GM21360 (cell line): ENCODE measurements at regions not wholly inside any gene's neighbourhood (a gene's known extent, or its start where the extent isn't known, plus 50 kb on each side); places are given as distances from the start of the nearest gene placed in this dataset.

Experiments
- ATAC-seq: cut with Tn5 transposase; IDR thresholded peaks from one replicate; pipeline ENCODE4 v1.9.1; 2021; ENCODE audit warnings: mild to moderate bottlenecking, moderate library complexity; ENCODE audit not compliant: unreplicated experiment

DNA sequence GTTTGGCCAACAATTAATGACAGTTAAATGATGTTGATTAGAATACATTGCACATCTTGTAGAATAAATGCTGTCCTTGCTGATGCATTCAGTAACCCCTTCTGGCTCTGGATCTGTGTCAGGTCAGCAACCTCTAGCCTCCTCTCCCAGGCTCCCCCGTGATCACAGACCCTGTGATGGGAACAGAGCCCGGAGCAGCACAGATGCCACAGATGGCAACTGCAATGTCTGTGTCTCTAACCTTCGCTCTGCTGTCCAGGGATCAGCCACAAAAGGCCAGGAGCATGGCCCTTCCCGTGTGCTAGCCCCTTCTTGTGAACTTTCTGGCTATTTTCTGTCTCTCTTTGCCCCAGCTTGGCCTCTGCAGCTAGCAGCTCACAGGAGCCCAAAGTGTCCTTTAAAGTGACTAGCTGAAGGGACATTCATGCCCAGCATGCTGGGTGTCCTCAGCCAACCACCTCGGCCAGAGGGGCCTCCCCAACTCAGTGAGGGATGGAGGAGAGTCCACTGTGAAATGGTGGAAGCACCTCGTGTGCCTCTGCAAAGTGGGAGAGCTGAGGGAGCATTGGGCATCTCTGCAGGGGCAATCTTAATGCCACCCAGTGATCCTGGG, 167.0 kb upstream of the TCERG1L start:
- ATAC-seq, result no peak

DNA sequence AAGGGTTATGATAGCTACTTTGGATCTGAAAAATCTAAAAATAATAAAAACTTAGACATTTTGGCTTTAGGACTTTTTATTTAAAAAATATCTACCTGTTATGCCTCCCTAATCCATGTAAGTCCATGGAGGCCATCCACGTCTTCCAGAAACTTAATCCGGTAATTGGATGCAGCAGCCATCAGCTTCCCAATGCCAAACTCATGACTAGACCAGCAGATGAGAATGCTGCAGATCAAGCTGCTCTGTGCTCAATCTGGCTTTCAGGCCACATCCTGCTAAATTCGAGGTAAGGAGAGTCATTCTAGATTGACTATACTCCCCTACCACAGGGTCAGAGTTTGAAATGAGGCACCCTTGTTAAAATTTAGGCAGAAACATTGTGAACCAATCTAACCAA, 168.5 kb upstream of the TCERG1L start:
- ATAC-seq, result no peak

DNA sequence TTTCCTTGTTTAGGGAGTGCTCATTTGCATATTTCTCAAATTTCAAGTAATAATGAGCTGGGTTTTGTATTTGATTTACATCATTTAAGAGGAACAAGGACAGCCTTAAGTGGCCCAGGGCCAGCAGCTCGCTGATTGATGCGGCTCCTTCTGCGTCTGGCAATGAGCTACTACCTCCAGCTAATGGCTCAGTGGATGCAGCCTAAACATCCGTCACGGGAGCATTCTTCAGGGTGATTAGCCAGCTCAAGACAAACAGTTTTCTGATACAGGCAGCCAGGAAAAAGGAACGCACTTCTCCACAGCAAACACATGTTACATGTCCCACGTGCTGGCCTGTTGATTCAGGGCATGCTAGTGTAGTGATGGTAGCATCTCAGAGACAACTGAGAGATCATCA, 169.3 kb upstream of the TCERG1L start:
- ATAC-seq, result no peak

DNA sequence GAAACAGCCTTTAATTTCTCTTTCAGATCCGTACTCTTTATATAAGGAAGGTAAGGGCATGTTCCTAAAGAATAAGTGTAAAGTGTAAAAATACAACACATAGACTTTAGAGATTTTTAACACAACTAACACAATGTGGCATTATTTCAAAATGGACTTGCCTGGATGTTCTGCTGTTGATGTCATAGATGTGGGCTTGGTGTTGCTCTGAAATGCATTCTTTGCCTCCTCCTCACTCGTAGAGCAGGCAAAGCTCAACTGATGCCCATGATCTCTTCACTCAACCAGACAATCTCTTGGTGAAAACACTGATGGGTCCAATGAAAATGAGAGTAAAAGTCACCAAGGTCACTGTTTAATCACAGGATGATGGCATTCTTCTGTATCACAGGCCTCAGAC, 174.2 kb upstream of the TCERG1L start:
- no peak for ATAC-seq

DNA sequence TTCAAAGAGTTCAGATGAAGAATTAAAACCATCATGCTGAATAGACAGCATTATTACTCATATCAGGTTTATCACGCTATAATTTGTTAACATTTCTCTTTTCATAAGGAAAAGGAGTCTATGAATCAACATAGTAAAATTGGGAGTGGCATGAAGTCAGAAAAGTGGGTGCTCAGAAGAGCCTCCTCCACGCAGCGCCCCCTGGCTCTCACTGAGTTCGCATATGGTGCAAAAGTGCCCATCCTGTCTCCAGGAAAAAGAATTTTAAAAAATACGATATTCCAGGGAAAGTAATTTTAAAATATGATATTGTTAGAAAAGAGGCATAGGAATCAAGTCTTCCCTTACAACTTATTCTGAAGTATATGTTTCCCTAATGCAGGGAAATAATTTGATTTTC, 176.3 kb upstream of the TCERG1L start:
- no peak for ATAC-seq

DNA sequence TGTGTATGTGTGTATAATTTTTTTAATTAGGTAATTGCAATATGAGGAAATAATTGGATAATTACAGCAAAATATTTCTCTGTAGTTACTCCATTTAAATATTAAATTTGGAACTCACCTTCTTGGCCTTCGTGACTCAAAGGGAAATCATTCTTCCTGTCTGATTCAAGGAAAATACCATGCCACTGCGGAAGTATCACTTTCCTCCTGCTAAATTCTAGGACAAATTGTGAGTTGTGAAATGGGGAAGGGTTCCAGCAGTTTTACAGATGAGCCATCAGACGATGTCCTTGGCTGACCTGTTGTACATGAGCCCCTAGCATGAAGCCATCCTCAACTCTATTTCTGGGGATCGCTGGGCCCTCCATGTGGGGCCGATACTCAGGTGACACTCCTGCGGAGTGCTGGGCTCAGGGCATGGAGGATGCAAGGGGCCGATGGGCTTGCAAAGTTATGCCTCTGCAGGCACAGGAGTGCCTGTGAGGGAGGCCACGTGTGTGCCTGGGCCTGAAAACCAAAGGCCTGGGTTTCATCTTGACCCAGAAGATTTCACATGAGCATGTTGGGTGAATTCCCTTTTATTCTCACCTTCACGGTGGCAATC, 179.6 kb upstream of the TCERG1L start:
- ATAC-seq, result no peak

DNA sequence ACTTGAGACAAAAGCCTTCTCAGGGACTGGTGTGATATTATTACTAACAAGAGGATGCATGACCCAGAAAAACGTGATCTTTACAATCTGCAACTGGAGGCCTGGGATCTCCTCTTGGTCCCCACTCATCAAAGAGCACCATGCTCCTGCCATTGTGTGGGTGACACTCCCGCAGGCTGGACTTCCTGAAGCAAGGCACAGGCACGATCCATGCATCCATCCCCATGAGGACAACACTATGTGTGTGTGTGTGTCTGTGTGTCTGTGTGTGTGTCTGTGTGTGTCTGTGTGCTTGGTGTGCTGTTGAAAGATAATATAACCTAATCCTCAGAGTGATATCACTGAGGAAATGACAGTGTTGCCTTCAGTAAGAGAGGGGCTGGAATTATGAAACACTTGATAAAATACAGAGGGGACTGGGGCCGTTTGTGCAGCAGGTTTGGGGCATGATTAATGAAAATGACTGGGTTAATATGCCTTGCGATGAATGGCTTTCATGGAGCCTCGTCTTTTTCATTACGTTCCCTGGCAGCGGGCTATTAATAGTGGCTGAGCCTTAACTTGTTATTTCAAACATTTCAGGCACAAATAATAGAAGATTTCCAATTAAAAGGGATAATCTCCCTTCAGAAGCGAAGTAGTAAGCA, 180.8 kb upstream of the TCERG1L start:
- ATAC-seq, result no peak

DNA sequence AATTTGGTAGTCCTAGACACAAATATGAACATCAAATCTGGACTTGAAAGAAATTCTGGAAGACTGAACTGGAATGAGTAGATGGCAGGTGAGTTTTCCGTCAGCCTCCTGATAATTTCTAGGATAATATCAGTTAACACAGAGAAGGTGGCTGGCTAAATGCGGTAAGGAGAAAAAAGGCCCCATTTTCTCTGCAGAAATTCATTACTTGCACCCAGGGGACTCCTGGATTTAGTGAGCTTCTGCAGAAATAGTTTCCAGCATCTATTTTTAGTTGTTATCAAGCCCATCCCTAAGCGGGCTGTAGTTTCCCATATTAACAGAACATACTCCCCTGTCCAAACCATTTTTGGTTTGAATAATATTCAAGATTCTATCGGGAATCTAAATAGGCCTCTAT, 181.9 kb upstream of the TCERG1L start:
- no peak for ATAC-seq

DNA sequence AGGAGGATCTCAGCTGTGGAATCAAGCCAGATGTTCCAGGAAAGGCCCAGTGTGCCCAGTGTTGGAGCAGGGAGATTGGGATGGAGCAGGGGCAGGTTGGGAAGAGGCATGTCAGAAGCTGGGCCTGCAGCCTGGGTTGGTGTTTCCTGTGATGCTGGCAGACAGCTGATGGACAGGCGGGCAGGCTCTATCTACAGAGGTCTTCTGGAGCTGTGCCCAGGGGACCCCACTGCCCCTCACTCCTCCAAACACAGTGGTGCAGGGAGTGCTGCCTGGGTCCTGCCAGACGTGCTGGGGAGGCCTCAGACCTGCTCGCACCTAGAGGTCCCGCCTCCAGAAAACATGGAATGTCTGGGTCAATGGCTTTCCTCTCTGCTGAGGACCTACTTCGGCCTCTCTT, 182.9 kb upstream of the TCERG1L start:
- no peak for ATAC-seq

DNA sequence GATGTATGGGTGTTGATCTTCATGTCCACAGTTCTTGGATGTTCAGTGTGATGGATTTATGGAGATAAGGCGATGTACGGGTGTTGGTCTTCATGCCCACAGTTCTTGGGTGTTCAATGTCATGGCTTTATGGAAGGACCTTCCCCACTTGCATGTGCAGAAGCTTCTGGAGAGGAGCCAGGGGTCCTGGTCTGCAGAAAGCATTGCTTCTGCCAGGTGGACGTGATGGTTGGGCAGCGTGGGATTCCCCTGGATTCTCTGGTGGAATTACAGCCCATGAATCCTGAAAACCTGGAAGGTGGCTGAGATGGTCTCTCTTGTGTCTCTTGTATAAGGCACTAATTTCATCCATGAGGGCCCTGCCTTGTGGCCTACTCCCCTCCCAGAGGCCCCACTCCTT, 183.7 kb upstream of the TCERG1L start:
- ATAC-seq, result no peak

DNA sequence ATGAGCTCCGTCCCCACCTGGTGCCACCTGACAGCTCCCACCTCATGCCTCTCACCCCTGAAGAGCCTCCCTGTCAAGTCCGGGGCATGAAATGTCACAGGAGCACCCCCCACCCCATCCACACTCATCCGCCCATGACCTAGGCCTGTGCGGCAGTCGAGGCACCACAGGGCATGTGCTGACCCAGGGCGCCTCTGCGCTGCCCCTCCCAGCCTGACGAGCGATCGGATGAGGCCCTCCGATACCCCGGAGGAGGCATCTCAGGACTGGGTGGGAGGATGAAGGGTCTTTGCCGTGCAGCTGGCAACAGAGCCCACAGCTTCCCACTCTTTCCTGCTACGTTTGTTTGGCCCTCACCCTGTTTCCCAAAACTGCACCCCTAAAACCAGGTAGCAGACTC, 184.4 kb upstream of the TCERG1L start:
- ATAC-seq, result no peak

DNA sequence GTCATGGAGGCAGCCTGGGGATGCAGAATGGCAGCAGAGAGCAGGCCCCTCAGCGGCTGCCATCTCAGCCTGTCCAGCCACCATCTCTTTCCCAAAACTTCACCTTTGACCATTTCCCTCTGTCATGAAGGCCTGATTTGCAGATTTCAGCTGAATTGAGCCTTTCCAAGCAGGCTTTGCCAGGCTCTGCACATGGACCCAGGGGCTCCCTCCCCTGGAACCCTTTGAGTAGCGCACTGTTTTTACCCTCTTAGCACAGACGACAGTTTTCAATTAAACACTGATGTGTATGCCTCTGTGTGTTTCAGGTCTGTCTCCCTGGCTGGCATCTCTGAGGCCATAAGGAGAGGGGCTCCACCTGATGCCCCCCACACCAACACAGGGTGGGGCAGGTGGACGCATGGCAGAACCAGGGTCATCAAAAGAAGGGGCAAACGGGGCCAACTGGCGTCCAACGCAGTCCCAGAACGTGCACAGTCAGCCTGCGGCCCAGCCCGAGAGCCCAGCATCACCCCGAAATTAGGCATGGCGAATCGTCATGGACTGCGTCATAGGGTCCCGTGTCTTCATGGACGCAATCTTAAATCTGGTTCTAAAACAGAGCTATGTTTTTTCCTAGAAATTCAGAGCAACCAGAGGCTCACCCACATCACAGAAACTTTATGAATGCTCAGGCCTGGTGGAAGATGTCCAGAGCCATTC, 185.0 kb upstream of the TCERG1L start:
- no peak for ATAC-seq

DNA sequence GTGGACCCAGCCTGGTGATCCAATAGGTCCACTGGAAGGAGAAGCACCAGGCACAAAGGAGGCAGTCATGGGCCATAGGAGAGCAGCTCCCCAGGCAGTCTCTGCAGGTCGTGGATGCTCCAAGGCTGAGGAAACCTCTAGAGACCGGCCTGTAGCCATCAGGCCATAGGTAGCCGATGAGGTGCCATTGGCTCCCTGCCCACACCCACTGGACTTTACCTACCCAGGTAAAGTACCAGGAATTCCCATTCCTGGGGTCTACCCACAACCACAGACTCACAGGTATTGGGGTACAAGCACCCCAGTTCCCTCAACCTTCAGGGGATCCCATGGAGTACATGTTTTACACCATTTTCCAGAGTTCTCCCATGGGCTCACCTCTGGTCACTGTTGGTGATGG, 188.0 kb upstream of the TCERG1L start:
- no peak for ATAC-seq

DNA sequence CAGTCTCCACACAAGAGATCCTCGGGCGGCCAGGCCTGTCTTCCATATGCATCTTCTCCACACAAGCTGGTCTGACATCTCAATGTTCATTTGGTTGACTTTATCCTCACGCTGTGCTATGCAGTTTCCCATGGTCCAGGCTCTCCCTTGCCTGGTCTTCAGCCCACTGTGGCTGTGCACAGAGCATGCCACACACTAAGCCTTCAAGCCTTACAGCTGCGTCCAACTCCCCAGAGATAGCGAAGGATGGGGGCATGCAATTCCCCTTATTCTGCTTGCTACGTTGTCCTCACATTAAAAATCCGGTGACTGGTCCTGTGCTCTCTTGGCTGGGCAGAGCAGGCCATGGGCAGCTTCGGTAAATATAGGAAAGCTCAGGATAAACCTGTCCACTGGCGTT, 188.7 kb upstream of the TCERG1L start:
- ATAC-seq, result no peak

DNA sequence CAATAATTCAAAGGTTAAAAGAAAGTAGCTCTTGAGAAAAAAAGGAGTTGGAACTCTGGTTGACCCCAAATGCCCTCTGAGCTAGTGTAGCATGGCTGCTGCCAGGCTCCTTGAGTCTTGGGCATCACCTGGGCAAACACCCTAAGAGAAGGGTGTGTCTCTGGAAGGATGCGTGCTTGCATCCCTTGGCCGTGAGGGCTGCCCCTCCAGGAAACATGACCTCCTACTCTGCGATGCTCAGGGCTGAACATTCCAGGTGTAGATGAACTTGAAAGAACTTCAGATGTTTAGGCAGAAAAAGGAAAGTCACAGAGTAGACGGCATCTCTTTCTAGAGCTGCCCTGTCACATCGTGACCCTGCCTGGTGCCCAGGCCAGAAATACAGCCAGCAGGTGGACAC, 189.4 kb upstream of the TCERG1L start:
- ATAC-seq, result no peak

DNA sequence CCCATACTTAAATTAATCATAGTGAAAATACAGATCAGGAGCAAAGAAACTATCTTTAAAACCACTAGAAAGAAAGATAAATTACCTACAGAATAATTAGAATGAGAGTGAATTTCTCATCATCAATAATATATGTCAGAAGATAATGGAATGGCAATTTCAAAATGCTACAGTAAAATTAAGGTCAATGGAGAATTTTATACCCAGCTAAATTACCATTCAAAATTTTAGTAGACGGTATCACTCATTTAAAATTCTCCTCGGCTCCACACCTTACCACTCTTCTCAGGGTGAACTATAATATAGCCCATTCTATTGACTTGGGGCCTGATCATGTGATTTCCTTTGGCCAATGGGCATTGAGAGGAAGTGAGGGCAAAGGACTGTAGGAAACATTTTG, 192.5 kb upstream of the TCERG1L start:
- ATAC-seq, result no peak

DNA sequence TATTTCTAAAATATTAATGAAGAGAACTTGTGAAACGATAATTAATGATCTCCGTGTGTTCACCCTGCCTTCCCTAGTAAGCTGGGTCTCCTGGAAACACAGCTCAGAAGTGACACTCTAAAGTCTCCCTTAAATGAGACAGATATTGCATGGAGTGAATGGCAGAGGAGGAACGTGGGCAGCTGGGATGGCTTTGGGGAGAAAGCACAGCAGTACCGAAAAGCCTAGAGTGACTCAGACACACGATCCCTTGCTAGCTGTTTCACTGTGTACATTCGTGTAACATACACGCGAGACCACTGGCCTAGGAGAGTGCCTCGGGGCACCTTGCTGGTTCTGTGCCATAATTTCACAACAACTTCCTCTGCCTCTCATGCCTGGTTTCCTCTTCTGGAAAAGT, 199.9 kb upstream of the TCERG1L start:
- ATAC-seq, result no peak

DNA sequence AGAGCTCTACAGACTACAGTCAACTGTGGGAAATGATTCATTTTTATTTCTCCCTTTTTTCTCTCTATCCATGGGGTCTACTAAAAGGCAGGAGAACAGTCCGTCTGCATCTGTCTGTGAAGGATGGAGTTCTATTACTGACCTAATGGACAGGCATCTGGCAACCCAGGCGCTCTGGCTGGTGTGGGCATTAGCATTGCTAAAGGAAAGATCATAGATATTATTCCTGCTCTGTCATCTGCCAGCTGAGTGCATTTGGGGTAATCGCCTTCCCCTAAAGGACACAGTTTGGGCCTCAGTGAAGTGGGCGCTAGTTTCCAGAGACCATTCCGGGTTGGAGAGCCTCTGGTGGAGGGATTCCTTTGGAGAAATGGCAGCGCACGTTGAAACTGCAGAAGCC, 201.3 kb upstream of the TCERG1L start:
- ATAC-seq, result no peak

DNA sequence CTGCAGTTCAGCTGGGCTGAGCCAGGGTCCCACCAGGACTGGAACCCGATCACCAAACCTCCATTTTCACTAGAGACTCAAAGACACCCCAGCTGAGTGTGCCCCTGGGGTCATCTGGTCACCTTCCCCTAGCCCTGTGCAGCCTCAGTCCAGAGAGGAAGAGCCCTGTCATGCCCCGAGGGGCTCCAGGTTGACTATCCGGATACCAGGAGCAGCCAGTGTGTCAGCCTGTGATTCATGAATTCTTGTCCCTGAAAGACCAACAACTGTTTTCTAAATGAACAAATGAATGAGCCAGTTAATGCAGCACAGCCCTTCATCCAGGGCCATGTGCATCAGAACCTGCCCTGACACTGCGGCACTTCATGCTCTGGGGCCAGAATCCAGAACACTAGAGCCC, 201.9 kb upstream of the TCERG1L start:
- ATAC-seq, result no peak

DNA sequence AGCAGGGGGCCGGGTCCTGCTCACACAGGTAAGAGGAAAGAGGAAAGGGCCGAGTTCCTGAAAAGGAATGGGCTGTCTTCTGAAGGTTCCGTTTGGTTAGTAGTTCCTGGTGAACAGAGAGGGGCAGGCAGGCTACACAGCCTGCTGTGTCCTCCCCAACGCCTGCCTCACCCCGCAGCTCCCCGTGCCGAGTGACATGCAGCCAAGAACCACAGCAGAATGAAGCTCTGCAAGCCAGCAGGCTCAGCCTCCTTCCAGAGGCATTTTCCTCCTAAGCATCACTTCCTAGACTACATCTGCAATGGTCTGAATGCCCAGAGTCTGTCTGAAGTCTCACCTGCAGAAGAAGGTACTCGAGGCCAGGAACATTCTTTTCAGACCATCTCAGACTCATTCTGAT, 202.4 kb upstream of the TCERG1L start:
- ATAC-seq, result no peak

DNA sequence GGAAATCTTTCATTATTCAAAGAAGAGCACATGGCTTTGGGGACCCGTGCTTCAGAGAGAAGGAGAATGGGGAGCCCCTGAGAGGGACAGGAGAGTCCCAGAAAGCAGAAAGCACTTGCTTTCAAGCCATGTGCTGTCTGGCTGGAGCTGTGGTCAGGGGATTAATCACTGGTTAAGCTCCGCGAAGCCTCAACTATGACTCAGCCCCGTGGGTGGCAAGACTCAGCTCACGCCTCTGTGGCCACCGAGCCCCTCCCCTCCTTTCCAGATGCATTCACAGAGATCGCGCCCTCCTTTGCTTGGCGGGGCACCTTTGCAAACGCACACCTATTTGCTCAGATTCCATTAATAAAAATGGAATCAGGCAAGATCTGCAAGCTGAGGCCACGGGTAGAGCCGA, 202.9 kb upstream of the TCERG1L start:
- no peak for ATAC-seq

DNA sequence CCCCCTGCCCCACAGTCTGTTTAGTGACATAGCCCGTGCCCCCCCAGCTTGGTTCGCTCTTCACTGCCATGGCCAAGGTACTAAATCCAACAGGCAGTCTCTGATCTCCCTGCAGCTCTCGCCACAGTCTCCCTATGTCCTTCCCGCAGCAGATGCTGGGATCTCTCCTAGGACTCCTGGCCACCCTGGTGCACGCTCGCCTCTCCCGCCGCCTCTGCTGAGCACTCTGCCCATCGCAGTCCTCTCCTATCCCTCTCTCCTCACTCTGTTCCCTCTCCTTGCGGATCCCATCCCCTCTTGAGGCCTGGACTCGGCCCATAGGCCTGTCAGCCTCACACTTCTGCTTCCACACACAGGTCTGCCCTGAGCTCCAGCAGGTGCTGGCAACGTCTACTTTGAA, 204.8 kb upstream of the TCERG1L start:
- no peak for ATAC-seq
